C4-2B (cell line): ENCODE measurements at regions not wholly inside any gene's neighbourhood (a gene's known extent, or its start where the extent isn't known, plus 50 kb on each side); places are given as distances from the start of the nearest gene placed in this dataset.

Experiments
- ZFX ChIP-seq: fragments of 450-650 bp; IDR thresholded peaks from 2 replicates; pipeline ENCODE4 v1.6.1; 2017
- TF ChIP-seq, protein P1 (sequence below): fragments of 450-650 bp; conservative IDR thresholded peaks from 2 replicates; pipeline ENCODE4 v1.5.1; 2017; ENCODE audit warnings: mild to moderate bottlenecking

DNA sequence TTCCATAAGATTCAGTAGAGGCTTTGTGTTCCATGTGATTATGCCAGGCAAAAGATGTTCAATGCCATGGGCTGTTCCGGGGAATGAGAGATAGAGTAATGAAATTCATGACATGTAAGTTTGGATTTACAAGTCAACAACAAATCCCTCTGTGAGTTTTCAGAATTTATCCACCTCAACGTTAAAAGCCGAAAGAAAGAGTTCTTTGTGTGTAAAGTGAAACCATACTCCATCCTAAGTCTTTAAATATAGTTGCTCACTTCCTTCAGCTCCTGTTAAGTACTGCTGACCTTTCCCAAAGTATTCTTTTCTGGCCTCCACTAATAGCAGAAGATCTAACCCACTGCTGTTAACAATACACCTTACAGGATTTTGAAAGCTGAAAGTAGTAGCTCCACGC lies 190.0 kb downstream of the TMX1 start:
- TF ChIP-seq, protein P1, sequence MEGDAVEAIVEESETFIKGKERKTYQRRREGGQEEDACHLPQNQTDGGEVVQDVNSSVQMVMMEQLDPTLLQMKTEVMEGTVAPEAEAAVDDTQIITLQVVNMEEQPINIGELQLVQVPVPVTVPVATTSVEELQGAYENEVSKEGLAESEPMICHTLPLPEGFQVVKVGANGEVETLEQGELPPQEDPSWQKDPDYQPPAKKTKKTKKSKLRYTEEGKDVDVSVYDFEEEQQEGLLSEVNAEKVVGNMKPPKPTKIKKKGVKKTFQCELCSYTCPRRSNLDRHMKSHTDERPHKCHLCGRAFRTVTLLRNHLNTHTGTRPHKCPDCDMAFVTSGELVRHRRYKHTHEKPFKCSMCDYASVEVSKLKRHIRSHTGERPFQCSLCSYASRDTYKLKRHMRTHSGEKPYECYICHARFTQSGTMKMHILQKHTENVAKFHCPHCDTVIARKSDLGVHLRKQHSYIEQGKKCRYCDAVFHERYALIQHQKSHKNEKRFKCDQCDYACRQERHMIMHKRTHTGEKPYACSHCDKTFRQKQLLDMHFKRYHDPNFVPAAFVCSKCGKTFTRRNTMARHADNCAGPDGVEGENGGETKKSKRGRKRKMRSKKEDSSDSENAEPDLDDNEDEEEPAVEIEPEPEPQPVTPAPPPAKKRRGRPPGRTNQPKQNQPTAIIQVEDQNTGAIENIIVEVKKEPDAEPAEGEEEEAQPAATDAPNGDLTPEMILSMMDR: no peak
- TF ChIP-seq ZFX: no peak
